Liver (tissue), 8 donors: ENCODE measurements at regions not wholly inside any gene's neighbourhood (a gene's known extent, or its start where the extent isn't known, plus 50 kb on each side); places are given as distances from the start of the nearest gene placed in this dataset.

Source experiments
- DNase-seq: peaks from one replicate; pipeline ENCODE4 v3.0.0-alpha.2; 2017; ENCODE audit warnings: low spot score
- H3K27ac ChIP-seq, 2 donors: one replicate each; pipeline ENCODE4 v1.7.0; 2013; ENCODE audit warnings: inconsistent platforms in 2 of 2, low read length in 2 of 2, control low read depth in 1 of 2, low read depth in 1 of 2, mild to moderate bottlenecking in 1 of 2
- H3K27me3 ChIP-seq, 4 donors: one replicate each; pipeline versions ENCODE4 v1.6.1 to v1.7.0; 2013; ENCODE audit warnings: low read length in 3 of 4, inconsistent platforms in 1 of 4, mild to moderate bottlenecking in 1 of 4, moderate library complexity in 1 of 4; ENCODE audit not compliant: control insufficient read depth in 4 of 4, insufficient read depth in 4 of 4
- H3K36me3 ChIP-seq, 4 donors: one replicate each; pipeline versions ENCODE4 v1.6.1 to v1.7.0; 2013; ENCODE audit warnings: low read length in 3 of 4, mild to moderate bottlenecking in 3 of 4, low read depth in 1 of 4, moderate library complexity in 1 of 4; ENCODE audit not compliant: control insufficient read depth in 4 of 4, insufficient read depth in 3 of 4
- H3K4me1 ChIP-seq, 4 donors: one replicate each; pipeline versions ENCODE4 v1.6.1 to v1.7.0; 2013; ENCODE audit warnings: low read length in 3 of 4, mild to moderate bottlenecking in 3 of 4, moderate library complexity in 1 of 4; ENCODE audit not compliant: control insufficient read depth in 4 of 4, insufficient read depth in 4 of 4
- H3K4me3 ChIP-seq, 3 donors: one replicate each; pipeline versions ENCODE4 v1.6.1 to v1.7.0; 2013; ENCODE audit warnings: low read length in 3 of 3, control low read depth in 1 of 3, low read depth in 1 of 3, mild to moderate bottlenecking in 1 of 3
- H3K9ac ChIP-seq, 2 donors: one replicate each; pipeline ENCODE4 v1.7.0; 2013; ENCODE audit warnings: low read length in 2 of 2, mild to moderate bottlenecking in 2 of 2, moderate library complexity in 2 of 2, control low read depth in 1 of 2, low read depth in 1 of 2
- H3K9me3 ChIP-seq, 4 donors: one replicate each; pipeline versions ENCODE4 v1.6.1 to v1.7.0; 2013; ENCODE audit warnings: low read length in 3 of 4; ENCODE audit not compliant: control insufficient read depth in 4 of 4
- ATF3 ChIP-seq: IDR thresholded peaks from 2 replicates; pipeline ENCODE4 v1.6.1; 2016; ENCODE audit warnings: antibody characterized with exemption
- CTCF ChIP-seq: fragments of 150-350 bp; IDR thresholded peaks from 2 replicates; pipeline ENCODE4 v1.5.1; 2017; ENCODE audit warnings: improper control_type of control experiment, low read depth, low read length; ENCODE audit not compliant: missing input control
- EGR1 ChIP-seq, 2 donors: IDR thresholded peaks; 2 replicates each; pipeline ENCODE4 v1.6.1; 2016 to 2018; ENCODE audit warnings: antibody characterized with exemption in 2 of 2, low read depth in 2 of 2
- FOXA1 ChIP-seq: IDR thresholded peaks from 2 replicates; pipeline ENCODE4 v1.6.1; 2016; ENCODE audit warnings: antibody characterized with exemption
- FOXA2 ChIP-seq: IDR thresholded peaks from 2 replicates; pipeline ENCODE4 v1.6.1; 2016; ENCODE audit warnings: antibody characterized with exemption
- GABPA ChIP-seq, 2 donors: IDR thresholded peaks in 1 of 2; conservative IDR thresholded peaks in 1 of 2; 2 replicates each; pipeline ENCODE4 v1.6.1; 2016; ENCODE audit warnings: antibody characterized with exemption in 2 of 2, mild to moderate bottlenecking in 1 of 2, moderate library complexity in 1 of 2
- HNF4A ChIP-seq, 2 donors: conservative IDR thresholded peaks; 2 replicates each; pipeline ENCODE4 v1.6.1; 2016; ENCODE audit warnings: antibody characterized with exemption in 2 of 2, mild to moderate bottlenecking in 2 of 2
- HNF4G ChIP-seq: IDR thresholded peaks from 2 replicates; pipeline ENCODE4 v1.6.1; 2016; ENCODE audit warnings: antibody characterized with exemption
- JUND ChIP-seq, 2 donors: IDR thresholded peaks; 2 replicates each; pipeline ENCODE4 v1.6.1; 2016; ENCODE audit warnings: antibody characterized with exemption in 2 of 2
- MAX ChIP-seq: IDR thresholded peaks from 2 replicates; pipeline ENCODE4 v1.6.1; 2016; ENCODE audit warnings: antibody characterized with exemption
- NR2F2 ChIP-seq: IDR thresholded peaks from 2 replicates; pipeline ENCODE4 v1.6.1; 2016; ENCODE audit warnings: antibody characterized with exemption
- RAD21 ChIP-seq, 2 donors: IDR thresholded peaks; 2 replicates each; pipeline ENCODE4 v1.6.1; 2016; ENCODE audit warnings: antibody characterized with exemption in 2 of 2, mild to moderate bottlenecking in 2 of 2
- REST ChIP-seq: IDR thresholded peaks from 2 replicates; pipeline ENCODE4 v1.6.1; 2016; ENCODE audit warnings: antibody characterized with exemption, mild to moderate bottlenecking
- RXRA ChIP-seq, 2 donors: IDR thresholded peaks; 2 replicates each; pipeline ENCODE4 v1.6.1; 2017 to 2018; ENCODE audit warnings: antibody characterized with exemption in 2 of 2, mild to moderate bottlenecking in 1 of 2
- SP1 ChIP-seq: IDR thresholded peaks from 2 replicates; pipeline ENCODE4 v1.6.1; 2018; ENCODE audit warnings: antibody characterized with exemption, mild to moderate bottlenecking
- TAF1 ChIP-seq: conservative IDR thresholded peaks from 2 replicates; pipeline ENCODE4 v1.6.1; 2016; ENCODE audit warnings: antibody characterized with exemption, mild to moderate bottlenecking
- YY1 ChIP-seq: IDR thresholded peaks from 2 replicates; pipeline ENCODE4 v1.6.1; 2016; ENCODE audit warnings: antibody characterized with exemption, mild to moderate bottlenecking
- ZBTB33 ChIP-seq: IDR thresholded peaks from 2 replicates; pipeline ENCODE4 v1.6.1; 2016; ENCODE audit warnings: antibody characterized with exemption
- WGBS: extraction: QIAGEN DNeasy Blood & Tissue Kit; methylation state at CpG from one replicate; pipeline ENCODE4 v1.1.7; 2013; 5-methylcytosine and 5-hydroxymethylcytosine counted together
- donor health status: healthy.
- donor health status: healthy.
- donor health status: healthy.
- donor health status: healthy.
- donor health status: healthy.

- TF ChIP-seq GABPA (IDR thresholded peaks at IDR 0.05 in 1 of 2, conservative IDR thresholded peaks at IDR 0.05 in 1 of 2) (no peak), RXRA (IDR thresholded peaks at IDR 0.05) (no peak), FOXA1 (no peak), NR2F2 (no peak), RAD21 (IDR thresholded peaks at IDR 0.05) (no peak), SP1 (no peak), FOXA2 (no peak), HNF4G (no peak), TAF1 (no peak), ATF3 (no peak), HNF4A (conservative IDR thresholded peaks at IDR 0.05) (no peak), EGR1 (IDR thresholded peaks at IDR 0.05; ENCODE audit: low read depth in 2 of 2) (no peak)
These were observed 757.6 kb downstream of the TBL1XR1 start (continued) for GRCh38 chr3:176439729-176440128.

- H3K27me3 ChIP-seq: no peaks in the 10 kb centered on the region
- 71% methylated on average over 6 of the region's 6 CpGs for WGBS
- H3K9me3 ChIP-seq: no peaks in the 10 kb centered on the region
- H3K4me1 ChIP-seq: peaks cover 0 to 1% (median under 1%) of the 10 kb centered on the region in 4 donors
- no peak for TF ChIP-seq RAD21 (IDR thresholded peaks at IDR 0.05)
- no peak for TF ChIP-seq SP1
- no peak for TF ChIP-seq REST
- no peak for TF ChIP-seq YY1
- TF ChIP-seq CTCF: no peak
- TF ChIP-seq HNF4G: no peak
- TF ChIP-seq TAF1: no peak
- TF ChIP-seq EGR1 (IDR thresholded peaks at IDR 0.05; ENCODE audit: low read depth in 2 of 2): no peak
- TF ChIP-seq ZBTB33: no peak
- TF ChIP-seq HNF4A (conservative IDR thresholded peaks at IDR 0.05): no peak
- TF ChIP-seq FOXA1: no peak
- no peak for TF ChIP-seq NR2F2
- TF ChIP-seq FOXA2: no peak
- no peak for TF ChIP-seq ATF3
- no peak for TF ChIP-seq JUND (IDR thresholded peaks at IDR 0.05)
- no peak for TF ChIP-seq MAX
- no peaks in the 10 kb centered on the region for H3K36me3 ChIP-seq
- H3K9ac ChIP-seq: no peak overlapping the region
- DNase-seq: no peak
- H3K27ac ChIP-seq: no peak overlapping the region
- H3K4me3 ChIP-seq: no peak overlapping the region
These were observed 765.3 kb downstream of the TBL1XR1 start for GRCh38 chr3:176431991-176432390.
